ENCODE measurements at regions not wholly inside any gene's neighbourhood (a gene's known extent, or its start where the extent isn't known, plus 50 kb on each side); places are given as distances from the start of the nearest gene placed in this dataset.

DNA sequence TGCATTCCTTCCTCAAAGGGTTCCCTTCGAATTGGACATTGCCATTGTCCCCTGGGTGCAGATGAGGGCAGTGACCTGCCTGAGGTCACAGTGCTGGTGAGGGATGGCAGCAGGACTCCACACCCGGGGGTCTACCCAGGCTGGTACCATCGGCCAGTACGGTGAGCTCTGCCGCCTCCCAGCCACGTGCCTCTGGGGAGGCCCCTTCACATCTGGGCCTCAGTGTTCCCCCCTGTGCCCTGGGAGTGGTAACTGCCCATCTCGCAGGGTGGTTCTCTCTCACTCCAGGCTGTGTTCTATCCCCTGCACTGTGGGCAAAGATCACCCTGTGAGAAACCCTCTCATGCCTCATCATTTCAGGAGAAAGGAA is 99.4 kb upstream of the IQSEC1 start:
- no peak for TF ChIP-seq CTCF (conservative IDR thresholded peaks at IDR 0.05)
- no peak for TF ChIP-seq EZH2 (IDR thresholded peaks at IDR 0.05; ENCODE audit: low read depth)
